ENCODE measurements at regions not wholly inside any gene's neighbourhood (a gene's known extent, or its start where the extent isn't known, plus 50 kb on each side); places are given as distances from the start of the nearest gene placed in this dataset.
"Not testable (repeated sequence)": the region's sequence is repeated elsewhere in the genome, so short reads cannot be mapped to it uniquely, and the experiment has no call there.

DNA sequence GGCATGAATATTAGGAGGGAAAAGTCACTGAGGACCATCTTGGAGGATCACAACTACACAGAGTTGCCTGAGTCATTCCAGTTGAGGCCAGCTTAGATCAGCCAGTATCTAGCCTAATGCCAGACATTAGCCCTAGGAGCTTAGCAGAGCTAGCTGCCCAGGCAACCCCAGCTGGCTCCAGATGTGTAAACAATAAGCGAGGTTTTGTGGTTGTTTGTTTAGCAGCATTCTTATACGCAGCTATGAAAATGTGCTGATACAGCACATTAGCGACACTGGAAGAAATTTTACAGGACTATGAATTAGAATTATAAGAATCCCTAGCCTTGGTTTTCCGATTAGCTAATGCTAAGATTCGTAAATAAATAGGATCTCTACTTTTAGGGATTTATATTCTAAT is 59.3 kb downstream of the BTBD3 start:
- DNase-seq = no peak

DNA sequence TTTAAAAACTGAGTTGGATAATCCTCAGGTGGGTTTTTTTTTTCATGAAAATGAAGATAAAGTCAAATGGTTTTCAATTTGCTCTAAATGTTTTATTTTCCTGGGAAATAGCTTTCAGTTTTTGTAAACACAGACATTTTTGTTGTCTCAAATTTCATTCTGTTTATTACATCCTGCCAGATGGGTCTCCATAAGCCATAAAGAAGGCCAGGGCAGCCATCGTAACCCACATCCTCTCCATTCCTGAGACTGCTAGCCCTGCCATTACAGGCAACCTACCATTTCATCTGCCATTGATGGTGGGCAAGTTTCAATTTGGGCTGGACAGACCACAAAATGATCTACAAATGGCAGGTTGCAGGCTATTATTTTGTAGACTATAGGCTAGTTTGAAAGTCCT is 60.8 kb downstream of the BTBD3 start:
- DNase-seq = no peak

GRCh38 chr20:11979306-11979990 is 61.8 kb downstream of the BTBD3 start:
- no peak for DNase-seq

DNA sequence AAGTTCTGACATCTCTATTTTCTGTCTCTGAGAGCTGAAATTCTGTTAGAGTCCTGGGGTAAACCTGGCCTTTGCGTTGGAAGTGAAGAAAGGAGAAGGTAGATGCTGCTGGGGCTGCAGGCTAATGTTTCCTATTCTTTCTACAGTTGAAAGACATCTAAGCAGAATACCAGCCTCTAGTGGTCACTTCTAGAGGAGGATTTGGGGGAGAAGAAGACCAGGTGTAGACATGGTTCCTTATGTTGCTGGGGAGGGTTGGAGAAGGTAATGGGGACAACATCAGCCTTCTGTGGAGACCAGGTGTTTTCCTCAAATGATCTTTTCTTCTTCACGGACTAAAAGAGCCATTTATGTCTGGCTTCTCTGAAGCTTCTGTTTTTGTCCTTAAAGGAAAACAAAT is 62.6 kb downstream of the BTBD3 start:
- DNase-seq = no peak

GRCh38 chr20:11981366-11981947 is 63.8 kb downstream of the BTBD3 start:
- no peak for DNase-seq

- no peak for DNase-seq
Observed at GRCh38 chr20:11982289-11982954, 64.7 kb downstream of the BTBD3 start.

- no peak for DNase-seq
Observed at GRCh38 chr20:11982955-11983470, 65.3 kb downstream of the BTBD3 start.

DNA sequence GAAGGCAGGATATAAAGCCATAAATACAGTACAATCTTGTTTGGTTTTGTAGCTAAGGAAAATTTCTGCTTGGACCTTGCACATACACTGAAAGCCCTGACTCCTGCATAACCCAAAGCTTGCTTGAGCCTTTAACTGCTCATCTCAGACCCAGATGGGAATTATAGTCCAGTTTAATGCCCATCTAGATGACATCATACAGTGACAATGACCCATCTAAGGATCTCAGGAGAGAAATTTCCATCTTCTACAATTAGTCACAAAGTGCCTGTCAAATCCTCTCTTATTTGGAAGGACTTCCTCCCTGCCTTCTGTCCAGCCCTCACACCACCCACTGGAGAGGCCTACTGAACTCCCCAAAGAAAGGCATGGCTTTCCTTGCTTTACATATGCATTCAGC is 69.3 kb downstream of the BTBD3 start:
- DNase-seq = no peak

DNA sequence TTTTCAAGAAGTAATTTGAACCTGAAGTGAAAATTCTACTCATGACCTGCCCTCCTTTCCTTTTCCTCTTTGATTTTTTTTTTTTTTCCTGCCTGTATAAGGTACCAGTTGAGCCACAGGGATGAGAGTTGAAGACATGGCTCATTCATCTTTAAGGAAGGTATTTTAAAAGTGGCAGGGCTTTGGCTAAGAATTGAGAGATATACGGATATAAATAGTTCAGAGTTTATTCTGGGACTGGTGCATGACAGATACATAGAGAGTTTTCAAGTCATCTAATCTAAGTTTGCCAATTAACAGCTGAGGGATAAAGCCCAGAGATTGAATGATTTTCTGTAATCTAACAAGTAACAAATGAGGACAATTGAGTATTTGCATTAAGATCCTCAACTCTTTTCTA is 69.8 kb downstream of the BTBD3 start:
- DNase-seq = no peak

- DNase-seq = no peak
Observed at GRCh38 chr20:11989018-11989771, 71.5 kb downstream of the BTBD3 start.

GRCh38 chr20:11992426-11992825 is 74.7 kb downstream of the BTBD3 start:
- DNase-seq = no peak

DNA sequence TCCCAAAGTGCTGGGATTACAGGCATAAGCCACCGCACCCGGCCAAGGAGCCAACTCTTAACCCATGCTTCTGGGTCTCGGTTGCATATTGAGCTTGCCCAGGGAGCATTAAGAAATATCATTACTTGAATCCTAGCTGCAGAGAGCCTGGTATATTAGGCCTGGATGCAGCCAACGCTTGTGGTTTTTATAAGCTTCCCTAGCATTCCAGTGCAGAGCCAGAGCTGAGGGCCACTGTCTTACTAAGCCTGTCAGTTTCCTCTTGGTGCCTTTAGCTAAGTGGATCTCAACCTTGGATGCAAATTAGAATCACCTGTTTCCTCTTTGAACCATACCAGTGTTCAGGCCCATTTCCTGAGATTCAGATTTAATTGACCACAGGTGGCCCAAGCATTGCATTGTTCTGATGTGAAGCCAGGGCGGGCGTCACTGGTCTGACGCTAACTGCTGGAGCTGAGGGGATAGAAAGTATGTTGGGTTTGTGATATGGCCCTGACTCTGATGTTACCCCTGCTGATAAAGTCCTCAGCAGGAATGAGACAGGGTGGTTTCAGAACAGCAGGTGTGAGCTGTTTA is 76.3 kb downstream of the BTBD3 start:
- peak; percentile 19 for DNase-seq

DNA sequence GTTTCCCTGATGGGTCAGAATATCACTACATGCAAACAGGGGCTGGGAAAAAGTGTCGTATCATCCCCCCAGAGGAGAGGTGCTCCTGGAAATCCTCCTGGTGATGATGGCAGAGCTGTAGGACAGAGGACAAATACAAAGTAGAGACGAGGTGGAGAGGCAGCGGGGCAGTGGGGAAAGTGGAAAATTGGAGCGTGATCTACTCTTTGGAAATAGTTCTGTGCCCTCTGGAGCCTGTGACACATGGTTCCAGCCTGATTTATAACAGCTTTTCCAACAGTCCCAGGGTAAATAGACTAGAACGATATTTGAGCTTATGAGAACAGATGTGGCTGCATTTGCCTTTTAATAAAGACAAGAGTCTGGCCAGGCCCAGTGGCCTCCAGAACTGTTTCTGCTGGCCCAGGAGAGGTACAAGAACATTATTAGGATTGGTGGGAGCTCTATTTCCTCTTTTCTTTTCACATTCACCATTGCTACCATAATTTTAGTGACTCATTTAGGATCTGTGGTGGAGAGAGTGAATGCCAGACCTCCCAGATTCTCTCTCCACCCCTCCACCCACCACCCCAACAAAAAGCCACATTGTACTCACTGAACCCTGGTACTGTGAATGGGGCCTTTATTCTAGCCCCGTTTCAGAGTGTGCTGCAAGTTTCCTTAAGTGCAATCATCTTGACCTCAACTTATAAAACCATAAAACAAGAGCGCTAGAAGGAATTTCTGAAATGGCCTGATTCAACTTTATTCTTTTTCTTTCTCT is 78.3 kb downstream of the BTBD3 start:
- DNase-seq = no peak

DNA sequence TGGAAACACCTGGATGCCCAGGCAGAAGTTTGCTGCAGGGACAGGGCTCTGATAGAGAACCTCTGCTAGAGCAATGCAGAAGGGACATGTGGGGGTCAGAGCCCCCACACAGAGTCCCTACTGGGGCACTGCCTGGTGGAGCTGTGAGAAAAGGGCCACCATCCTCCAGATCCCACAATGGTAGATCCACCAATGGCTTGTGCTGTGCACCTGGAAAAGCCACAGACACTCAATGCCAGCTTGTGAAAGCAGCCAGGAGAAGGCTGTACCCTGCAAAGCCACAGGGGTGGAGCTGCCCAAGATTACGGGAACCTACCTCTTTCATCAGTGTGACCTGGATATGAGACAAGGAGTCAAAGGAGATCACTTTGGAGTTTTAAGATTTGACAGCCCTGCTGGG is 87.1 kb downstream of the BTBD3 start:
- not testable (repeated sequence) for DNase-seq

DNA sequence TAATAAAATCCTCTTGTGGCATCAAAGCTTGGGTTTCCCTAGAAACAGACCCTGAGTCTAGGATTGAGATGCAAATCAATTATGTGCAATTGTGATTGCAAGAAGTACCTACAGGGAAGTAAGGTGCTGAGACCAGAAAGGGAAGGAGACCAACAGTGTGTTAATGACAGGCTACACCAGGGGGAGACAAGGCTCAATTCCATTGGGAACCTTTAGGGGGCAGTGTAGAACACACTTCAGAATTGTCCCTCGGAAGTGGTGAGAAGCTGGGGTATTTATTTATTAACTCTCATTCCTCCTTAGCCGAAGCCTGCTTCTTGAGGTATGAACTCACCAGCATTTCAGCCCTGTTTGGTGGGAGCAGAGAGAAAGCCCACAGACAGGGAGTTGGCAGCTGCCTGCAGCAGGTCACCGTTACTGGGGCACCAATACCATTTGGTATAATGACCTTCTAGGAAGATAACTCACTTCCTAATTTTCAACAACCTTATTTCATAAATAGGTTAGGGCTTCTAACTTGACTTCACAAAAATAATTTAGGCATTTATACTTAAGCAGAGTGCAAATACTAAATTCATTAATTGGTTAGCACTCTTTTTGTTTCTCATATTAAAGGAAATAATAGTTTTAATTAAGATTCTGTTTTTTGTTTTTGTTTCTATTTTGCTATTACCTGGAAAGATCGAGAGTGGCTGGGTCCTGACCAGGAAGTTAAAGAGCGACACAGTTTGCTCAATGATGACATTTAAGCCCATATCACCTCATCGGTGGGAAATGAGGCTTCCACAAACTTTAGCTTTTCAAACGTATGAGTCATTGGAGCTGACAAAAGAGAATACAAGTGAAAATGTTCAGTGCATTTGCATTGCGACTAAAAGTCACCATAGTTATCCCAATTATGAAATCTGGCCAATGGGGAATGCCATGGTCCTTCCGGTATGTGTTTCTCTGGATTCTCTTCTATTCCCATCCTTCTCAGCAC is 94.8 kb downstream of the BTBD3 start:
- no peak for DNase-seq

- DNase-seq = no peak
Observed at GRCh38 chr20:12014276-12014675, 96.6 kb downstream of the BTBD3 start.

GRCh38 chr20:12014736-12015135 is 97.0 kb downstream of the BTBD3 start:
- no peak for DNase-seq

- DNase-seq = no peak
Observed at GRCh38 chr20:12016291-12016690, 98.6 kb downstream of the BTBD3 start.

GRCh38 chr20:12019715-12020114 is 102.0 kb downstream of the BTBD3 start:
- no peak for DNase-seq

GRCh38 chr20:12020846-12021245 is 103.2 kb downstream of the BTBD3 start:
- no peak for DNase-seq

DNA sequence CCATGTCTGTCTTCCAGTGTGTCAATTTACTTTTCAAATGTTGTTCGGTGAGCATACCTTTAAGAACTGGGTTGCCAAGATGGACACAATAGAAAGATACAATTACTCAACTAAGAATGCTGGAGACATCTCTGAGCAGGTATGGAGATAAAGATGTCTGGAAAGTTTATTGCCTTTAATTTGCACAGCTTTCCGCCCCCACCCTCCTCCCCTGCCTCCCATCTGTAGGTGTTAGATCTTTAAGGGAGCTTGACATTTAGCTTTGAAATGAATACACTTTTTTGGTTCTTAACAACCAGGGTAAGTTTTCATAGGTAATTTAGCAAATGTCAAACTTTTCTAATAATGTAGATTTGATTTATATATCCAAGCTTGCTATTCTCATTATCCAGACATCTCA is 104.4 kb downstream of the BTBD3 start:
- no peak for DNase-seq
